ENCODE measurements at regions not wholly inside any gene's neighbourhood (a gene's known extent, or its start where the extent isn't known, plus 50 kb on each side); places are given as distances from the start of the nearest gene placed in this dataset.

GRCh38 chr6:56807326-56807988, 147.4 kb upstream of the BEND6 start:
- Histone ChIP-seq H3K4me3 (no peak overlapping the region), H3K27me3 (replicated peaks; ENCODE audit: insufficient read depth) (no peaks in the 10 kb centered on the region), H3K27ac (no peak overlapping the region), H3K36me3 (no peaks in the 10 kb centered on the region), H3K9me3 (no peaks in the 10 kb centered on the region), H3K4me1 (ENCODE audit: control insufficient read depth in 1 of 2, low read depth in 2 of 2) (peaks cover 33 to 57% of the 10 kb centered on the region in 2 donors)
- no peak for TF ChIP-seq CTCF (IDR thresholded peaks at IDR 0.05)
- ATAC-seq (ENCODE audit: insufficient number of reproducible peaks, low FRiP score, low read depth) (no peak), DNase-seq (ENCODE audit: low spot score) (no peak)

- no peak for ATAC-seq (ENCODE audit: insufficient number of reproducible peaks, low FRiP score, low read depth)
- Histone ChIP-seq H3K36me3 (no peaks in the 10 kb centered on the region), H3K4me1 (ENCODE audit: control insufficient read depth in 1 of 2, low read depth in 2 of 2) (peaks cover 25 to 52% of the 10 kb centered on the region in 2 donors), H3K27ac (no peak overlapping the region), H3K27me3 (replicated peaks; ENCODE audit: insufficient read depth) (no peaks in the 10 kb centered on the region), H3K9me3 (no peaks in the 10 kb centered on the region), H3K4me3 (no peak overlapping the region)
- no peak for TF ChIP-seq CTCF (IDR thresholded peaks at IDR 0.05)
- no peak for DNase-seq (ENCODE audit: low spot score)
These were observed 148.5 kb upstream of the BEND6 start for GRCh38 chr6:56806368-56806767.

- H3K9me3 ChIP-seq: no peaks in the 10 kb centered on the region
- no peaks in the 10 kb centered on the region for H3K36me3 ChIP-seq
- no peak for DNase-seq (ENCODE audit: low spot score)
- peaks cover 25 to 49% of the 10 kb centered on the region in 2 donors for H3K4me1 ChIP-seq (ENCODE audit: control insufficient read depth in 1 of 2, low read depth in 2 of 2)
- no peak for TF ChIP-seq CTCF (IDR thresholded peaks at IDR 0.05)
- no peak overlapping the region for H3K4me3 ChIP-seq
- ATAC-seq (ENCODE audit: insufficient number of reproducible peaks, low FRiP score, low read depth): no peak
- no peaks in the 10 kb centered on the region for H3K27me3 ChIP-seq (replicated peaks; ENCODE audit: insufficient read depth)
- no peak overlapping the region for H3K27ac ChIP-seq
These were observed 149.9 kb upstream of the BEND6 start for GRCh38 chr6:56804996-56805395.

- H3K36me3 ChIP-seq: no peaks in the 10 kb centered on the region
- ATAC-seq (ENCODE audit: insufficient number of reproducible peaks, low FRiP score, low read depth) (no peak), DNase-seq (ENCODE audit: low spot score) (no peak)
- no peak overlapping the region for H3K27ac ChIP-seq
- no peak for TF ChIP-seq CTCF (IDR thresholded peaks at IDR 0.05)
- peaks cover 18 to 50% of the 10 kb centered on the region in 2 donors for H3K4me1 ChIP-seq (ENCODE audit: control insufficient read depth in 1 of 2, low read depth in 2 of 2)
- no peak overlapping the region for H3K4me3 ChIP-seq
- H3K27me3 ChIP-seq (replicated peaks; ENCODE audit: insufficient read depth): no peaks in the 10 kb centered on the region
- no peaks in the 10 kb centered on the region for H3K9me3 ChIP-seq
These were observed 151.3 kb upstream of the BEND6 start for GRCh38 chr6:56803594-56803993.

GRCh38 chr6:56802584-56802983, 152.3 kb upstream of the BEND6 start:
- no peak for TF ChIP-seq CTCF (IDR thresholded peaks at IDR 0.05)
- peaks cover 29 to 53% of the 10 kb centered on the region in 2 donors for H3K4me1 ChIP-seq (ENCODE audit: control insufficient read depth in 1 of 2, low read depth in 2 of 2)
- no peak overlapping the region for H3K4me3 ChIP-seq
- no peaks in the 10 kb centered on the region for H3K9me3 ChIP-seq
- DNase-seq (ENCODE audit: low spot score) (no peak), ATAC-seq (ENCODE audit: insufficient number of reproducible peaks, low FRiP score, low read depth) (no peak)
- H3K36me3 ChIP-seq: no peaks in the 10 kb centered on the region
- no peaks in the 10 kb centered on the region for H3K27me3 ChIP-seq (replicated peaks; ENCODE audit: insufficient read depth)
- no peak overlapping the region for H3K27ac ChIP-seq

All from thoracic aorta (tissue), 2 donors.